GM23338 (cell line): ENCODE measurements at regions not wholly inside any gene's neighbourhood (a gene's known extent, or its start where the extent isn't known, plus 50 kb on each side); places are given as distances from the start of the nearest gene placed in this dataset.

Experiments used
- CREB1 ChIP-seq: fragments of 250-450 bp; sonication (Bioruptor Pico); IDR thresholded peaks from 2 replicates; pipeline ENCODE4 v1.5.0; 2020; ENCODE audit warnings: low read depth, mild to moderate bottlenecking, moderate library complexity
- EZH2 ChIP-seq: fragments of 200-600 bp; sonication (generic); IDR thresholded peaks from one replicate; pipeline ENCODE4 v1.8.0; 2017; ENCODE audit warnings: antibody characterized with exemption, mild to moderate bottlenecking, low read depth; ENCODE audit not compliant: unreplicated experiment
- EZH2phosphoT487 ChIP-seq: fragments of 200-600 bp; sonication (generic); IDR thresholded peaks from one replicate; pipeline ENCODE4 v1.8.1; 2018; ENCODE audit warnings: antibody characterized with exemption; ENCODE audit not compliant: unreplicated experiment
- JUNB ChIP-seq: IDR thresholded peaks from one replicate; pipeline ENCODE4 v1.6.1; 2016; ENCODE audit warnings: antibody characterized with exemption; ENCODE audit not compliant: unreplicated experiment
- NANOG ChIP-seq: IDR thresholded peaks from 2 replicates; pipeline ENCODE4 v1.6.1; 2016; ENCODE audit warnings: antibody characterized with exemption, borderline replicate concordance
- POLR2AphosphoS5 ChIP-seq: IDR thresholded peaks from 2 replicates; pipeline ENCODE4 v1.6.1; 2016; ENCODE audit warnings: antibody characterized with exemption, low read depth
- STAT1 ChIP-seq: IDR thresholded peaks from one replicate; pipeline ENCODE4 v1.6.1; 2016; ENCODE audit warnings: antibody characterized with exemption; ENCODE audit not compliant: unreplicated experiment
- ZNF114 ChIP-seq: fragments of 250-450 bp; sonication (Bioruptor Pico); IDR thresholded peaks from 2 replicates; pipeline ENCODE4 v1.5.0; 2020; ENCODE audit warnings: mild to moderate bottlenecking, moderate library complexity
- ZNF331 ChIP-seq: fragments of 250-450 bp; sonication (Bioruptor Pico); IDR thresholded peaks from 2 replicates; pipeline ENCODE4 v1.5.0; 2020; ENCODE audit warnings: low read depth, mild to moderate bottlenecking, moderate library complexity
- TF ChIP-seq, protein P1 (sequence below), 2 experiments: fragments of 200-600 bp in 1 of 2; sonication (generic) in 1 of 2; conservative IDR thresholded peaks; 2 replicates each; pipeline versions ENCODE4 v1.5.1 to v1.6.1; 2016 to 2017; ENCODE audit warnings: antibody characterized with exemption in 2 of 2, low read depth in 2 of 2, mild to moderate bottlenecking in 2 of 2, moderate library complexity in 1 of 2
- TF ChIP-seq, protein P2 (sequence below): IDR thresholded peaks from 2 replicates; pipeline ENCODE4 v1.6.1; 2016; ENCODE audit warnings: antibody characterized with exemption
- TF ChIP-seq, protein P3 (sequence below): IDR thresholded peaks from one replicate; pipeline ENCODE4 v1.6.1; 2018; ENCODE audit warnings: antibody characterized with exemption; ENCODE audit not compliant: unreplicated experiment

DNA sequence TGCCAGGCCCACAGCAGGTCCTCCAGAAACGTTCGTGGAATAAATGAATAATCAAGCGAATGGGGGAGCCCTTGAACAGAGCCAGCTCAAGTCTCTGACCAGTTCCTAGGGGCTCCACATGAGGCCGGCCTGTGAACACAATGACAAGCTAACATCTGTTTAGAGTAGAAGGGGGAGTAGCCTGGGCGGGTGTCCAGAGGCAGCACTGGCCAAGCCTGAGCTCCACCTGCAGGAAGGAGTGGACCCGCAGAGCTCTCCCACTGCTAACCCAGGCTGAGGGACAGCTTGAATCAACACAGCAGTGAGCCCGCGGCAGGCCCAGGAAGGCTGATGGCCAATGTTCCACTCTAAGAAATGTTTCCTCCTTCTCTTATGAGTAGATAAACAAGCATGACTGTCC is 234.8 kb upstream of the RAB6C start:
- TF ChIP-seq, protein P1, sequence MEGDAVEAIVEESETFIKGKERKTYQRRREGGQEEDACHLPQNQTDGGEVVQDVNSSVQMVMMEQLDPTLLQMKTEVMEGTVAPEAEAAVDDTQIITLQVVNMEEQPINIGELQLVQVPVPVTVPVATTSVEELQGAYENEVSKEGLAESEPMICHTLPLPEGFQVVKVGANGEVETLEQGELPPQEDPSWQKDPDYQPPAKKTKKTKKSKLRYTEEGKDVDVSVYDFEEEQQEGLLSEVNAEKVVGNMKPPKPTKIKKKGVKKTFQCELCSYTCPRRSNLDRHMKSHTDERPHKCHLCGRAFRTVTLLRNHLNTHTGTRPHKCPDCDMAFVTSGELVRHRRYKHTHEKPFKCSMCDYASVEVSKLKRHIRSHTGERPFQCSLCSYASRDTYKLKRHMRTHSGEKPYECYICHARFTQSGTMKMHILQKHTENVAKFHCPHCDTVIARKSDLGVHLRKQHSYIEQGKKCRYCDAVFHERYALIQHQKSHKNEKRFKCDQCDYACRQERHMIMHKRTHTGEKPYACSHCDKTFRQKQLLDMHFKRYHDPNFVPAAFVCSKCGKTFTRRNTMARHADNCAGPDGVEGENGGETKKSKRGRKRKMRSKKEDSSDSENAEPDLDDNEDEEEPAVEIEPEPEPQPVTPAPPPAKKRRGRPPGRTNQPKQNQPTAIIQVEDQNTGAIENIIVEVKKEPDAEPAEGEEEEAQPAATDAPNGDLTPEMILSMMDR (conservative IDR thresholded peaks at IDR 0.05; ENCODE audit: low read depth in 2 of 2): peak in 1 of 2 experiments; percentile 55; a peak in 2 of 4 replicates
- TF ChIP-seq JUNB (no peak), NANOG (no peak), POLR2AphosphoS5 (no peak), EZH2 (no peak), EZH2phosphoT487 (no peak), ZNF331 (CRISPR knock-in tag) (no peak), CREB1 (no peak), STAT1 (no peak), ZNF114 (CRISPR knock-in tag) (no peak)
- TF ChIP-seq, protein P2, sequence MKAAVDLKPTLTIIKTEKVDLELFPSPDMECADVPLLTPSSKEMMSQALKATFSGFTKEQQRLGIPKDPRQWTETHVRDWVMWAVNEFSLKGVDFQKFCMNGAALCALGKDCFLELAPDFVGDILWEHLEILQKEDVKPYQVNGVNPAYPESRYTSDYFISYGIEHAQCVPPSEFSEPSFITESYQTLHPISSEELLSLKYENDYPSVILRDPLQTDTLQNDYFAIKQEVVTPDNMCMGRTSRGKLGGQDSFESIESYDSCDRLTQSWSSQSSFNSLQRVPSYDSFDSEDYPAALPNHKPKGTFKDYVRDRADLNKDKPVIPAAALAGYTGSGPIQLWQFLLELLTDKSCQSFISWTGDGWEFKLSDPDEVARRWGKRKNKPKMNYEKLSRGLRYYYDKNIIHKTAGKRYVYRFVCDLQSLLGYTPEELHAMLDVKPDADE: no peak
- TF ChIP-seq, protein P3, sequence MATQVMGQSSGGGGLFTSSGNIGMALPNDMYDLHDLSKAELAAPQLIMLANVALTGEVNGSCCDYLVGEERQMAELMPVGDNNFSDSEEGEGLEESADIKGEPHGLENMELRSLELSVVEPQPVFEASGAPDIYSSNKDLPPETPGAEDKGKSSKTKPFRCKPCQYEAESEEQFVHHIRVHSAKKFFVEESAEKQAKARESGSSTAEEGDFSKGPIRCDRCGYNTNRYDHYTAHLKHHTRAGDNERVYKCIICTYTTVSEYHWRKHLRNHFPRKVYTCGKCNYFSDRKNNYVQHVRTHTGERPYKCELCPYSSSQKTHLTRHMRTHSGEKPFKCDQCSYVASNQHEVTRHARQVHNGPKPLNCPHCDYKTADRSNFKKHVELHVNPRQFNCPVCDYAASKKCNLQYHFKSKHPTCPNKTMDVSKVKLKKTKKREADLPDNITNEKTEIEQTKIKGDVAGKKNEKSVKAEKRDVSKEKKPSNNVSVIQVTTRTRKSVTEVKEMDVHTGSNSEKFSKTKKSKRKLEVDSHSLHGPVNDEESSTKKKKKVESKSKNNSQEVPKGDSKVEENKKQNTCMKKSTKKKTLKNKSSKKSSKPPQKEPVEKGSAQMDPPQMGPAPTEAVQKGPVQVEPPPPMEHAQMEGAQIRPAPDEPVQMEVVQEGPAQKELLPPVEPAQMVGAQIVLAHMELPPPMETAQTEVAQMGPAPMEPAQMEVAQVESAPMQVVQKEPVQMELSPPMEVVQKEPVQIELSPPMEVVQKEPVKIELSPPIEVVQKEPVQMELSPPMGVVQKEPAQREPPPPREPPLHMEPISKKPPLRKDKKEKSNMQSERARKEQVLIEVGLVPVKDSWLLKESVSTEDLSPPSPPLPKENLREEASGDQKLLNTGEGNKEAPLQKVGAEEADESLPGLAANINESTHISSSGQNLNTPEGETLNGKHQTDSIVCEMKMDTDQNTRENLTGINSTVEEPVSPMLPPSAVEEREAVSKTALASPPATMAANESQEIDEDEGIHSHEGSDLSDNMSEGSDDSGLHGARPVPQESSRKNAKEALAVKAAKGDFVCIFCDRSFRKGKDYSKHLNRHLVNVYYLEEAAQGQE: no peak
